DND-41 (cell line): ENCODE measurements at regions not wholly inside any gene's neighbourhood (a gene's known extent, or its start where the extent isn't known, plus 50 kb on each side); places are given as distances from the start of the nearest gene placed in this dataset.

Experiments
- EZH2 ChIP-seq: IDR thresholded peaks from 3 replicates; pipeline ENCODE4 v1.6.1; 2012; ENCODE audit warnings: borderline replicate concordance, low read depth, mild to moderate bottlenecking, moderate library complexity, low read length, inconsistent platforms; ENCODE audit not compliant: severe bottlenecking
- TF ChIP-seq, protein P1 (sequence below): IDR thresholded peaks from 2 replicates; pipeline ENCODE4 v1.5.1; 2012; ENCODE audit warnings: borderline replicate concordance, low read length, moderate library complexity, mild to moderate bottlenecking; ENCODE audit not compliant: poor library complexity, severe bottlenecking; ENCODE audit errors: extremely low read depth

DNA sequence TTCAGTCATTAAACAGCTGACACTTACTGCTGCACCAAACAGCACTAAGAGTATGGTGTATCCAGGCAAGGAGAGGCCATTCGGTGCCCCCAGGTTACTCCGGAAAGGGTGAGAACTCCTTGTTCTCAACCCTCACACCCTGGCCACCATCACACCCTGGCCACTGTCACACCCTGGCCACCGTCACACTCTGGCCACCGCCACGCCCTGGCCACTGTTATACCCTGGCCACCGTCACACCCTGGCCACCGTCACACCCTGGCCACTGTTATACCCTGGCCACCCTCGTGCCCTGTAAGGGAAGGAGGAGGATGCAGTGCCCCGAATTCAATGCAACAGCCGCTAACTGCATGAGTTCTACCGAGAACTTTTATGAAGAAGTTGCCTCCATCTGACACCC is 644.4 kb downstream of the TBC1D22A start:
- TF ChIP-seq, protein P1, sequence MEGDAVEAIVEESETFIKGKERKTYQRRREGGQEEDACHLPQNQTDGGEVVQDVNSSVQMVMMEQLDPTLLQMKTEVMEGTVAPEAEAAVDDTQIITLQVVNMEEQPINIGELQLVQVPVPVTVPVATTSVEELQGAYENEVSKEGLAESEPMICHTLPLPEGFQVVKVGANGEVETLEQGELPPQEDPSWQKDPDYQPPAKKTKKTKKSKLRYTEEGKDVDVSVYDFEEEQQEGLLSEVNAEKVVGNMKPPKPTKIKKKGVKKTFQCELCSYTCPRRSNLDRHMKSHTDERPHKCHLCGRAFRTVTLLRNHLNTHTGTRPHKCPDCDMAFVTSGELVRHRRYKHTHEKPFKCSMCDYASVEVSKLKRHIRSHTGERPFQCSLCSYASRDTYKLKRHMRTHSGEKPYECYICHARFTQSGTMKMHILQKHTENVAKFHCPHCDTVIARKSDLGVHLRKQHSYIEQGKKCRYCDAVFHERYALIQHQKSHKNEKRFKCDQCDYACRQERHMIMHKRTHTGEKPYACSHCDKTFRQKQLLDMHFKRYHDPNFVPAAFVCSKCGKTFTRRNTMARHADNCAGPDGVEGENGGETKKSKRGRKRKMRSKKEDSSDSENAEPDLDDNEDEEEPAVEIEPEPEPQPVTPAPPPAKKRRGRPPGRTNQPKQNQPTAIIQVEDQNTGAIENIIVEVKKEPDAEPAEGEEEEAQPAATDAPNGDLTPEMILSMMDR, result no peak
- TF ChIP-seq EZH2, result no peak
